Esophagus (tissue), 2 donors: ENCODE measurements at regions not wholly inside any gene's neighbourhood (a gene's known extent, or its start where the extent isn't known, plus 50 kb on each side); places are given as distances from the start of the nearest gene placed in this dataset.

ENCODE experiments used
- H3K27ac ChIP-seq, 2 donors: one replicate each; pipeline ENCODE4 v1.5.1; 2013; ENCODE audit warnings: low read depth in 2 of 2, mild to moderate bottlenecking in 2 of 2, inconsistent platforms in 1 of 2, low read length in 1 of 2, moderate library complexity in 1 of 2
- H3K27me3 ChIP-seq, 2 donors: one replicate each; pipeline ENCODE4 v1.6.1; 2013; ENCODE audit warnings: low read length in 2 of 2, control low read depth in 1 of 2, mild to moderate bottlenecking in 1 of 2; ENCODE audit not compliant: insufficient read depth in 2 of 2, control insufficient read depth in 1 of 2
- H3K36me3 ChIP-seq, 2 donors: one replicate each; pipeline ENCODE4 v1.6.1; 2013; ENCODE audit warnings: low read length in 1 of 2; ENCODE audit not compliant: control insufficient read depth in 2 of 2, insufficient read depth in 2 of 2
- H3K4me1 ChIP-seq, 2 donors: one replicate each; pipeline ENCODE4 v1.6.1; 2013; ENCODE audit warnings: low read length in 1 of 2; ENCODE audit not compliant: control insufficient read depth in 2 of 2, insufficient read depth in 2 of 2
- H3K4me3 ChIP-seq, 2 donors: one replicate each; pipeline ENCODE4 v1.5.1; 2013; ENCODE audit warnings: low read length in 2 of 2, mild to moderate bottlenecking in 2 of 2, low read depth in 1 of 2, moderate library complexity in 1 of 2
- H3K9me3 ChIP-seq, 2 donors: one replicate each; pipeline ENCODE4 v1.6.1; 2013; ENCODE audit warnings: mild to moderate bottlenecking in 2 of 2, low read depth in 1 of 2, low read length in 1 of 2, moderate library complexity in 1 of 2; ENCODE audit not compliant: control insufficient read depth in 2 of 2, insufficient read depth in 1 of 2
- WGBS, 2 donors: extraction: QIAGEN DNeasy Blood & Tissue Kit; methylation state at CpG; one replicate each; pipeline ENCODE4 v1.1.7; 2013; 5-methylcytosine and 5-hydroxymethylcytosine counted together
- donor health status: healthy with polysubstance abuse.
- donor health status: Bipolar disorder and iron deficiency.

DNA sequence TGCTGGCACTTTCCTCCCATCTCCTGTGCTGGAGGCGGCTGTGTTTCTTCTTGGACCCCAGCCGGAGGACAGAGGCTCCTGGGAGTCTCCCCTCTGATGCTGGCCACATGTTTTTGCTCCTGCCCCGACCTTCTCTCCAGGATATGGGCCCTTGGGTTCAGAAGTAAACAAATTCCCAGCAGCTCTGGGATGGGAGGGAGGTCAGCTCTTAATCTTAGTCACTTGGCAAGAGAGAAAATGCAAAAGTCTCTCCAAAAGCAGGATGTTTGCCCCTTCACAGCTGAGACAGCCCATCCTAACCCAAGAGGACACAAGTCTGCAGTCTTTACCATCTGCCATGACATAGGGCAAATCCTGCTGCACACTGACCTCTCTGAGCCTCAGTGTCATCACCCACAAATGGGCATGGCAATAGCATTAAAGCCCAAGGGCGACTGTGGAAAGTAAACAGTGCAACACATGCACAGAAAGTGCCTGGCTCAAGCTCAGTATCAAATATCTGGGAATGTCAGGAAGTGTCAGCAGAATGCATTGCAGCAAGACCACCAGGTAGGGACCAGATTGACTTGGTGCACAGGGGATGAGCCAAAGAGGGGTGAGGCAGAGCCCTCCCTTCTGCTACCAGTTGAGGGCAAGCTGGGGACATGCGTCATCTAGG, 117.0 kb upstream of the CXCL14 start:
- no peaks in the 10 kb centered on the region for H3K9me3 ChIP-seq
- H3K27ac ChIP-seq: no peak overlapping the region
- H3K27me3 ChIP-seq: no peaks in the 10 kb centered on the region
- no peaks in the 10 kb centered on the region for H3K36me3 ChIP-seq
- peaks cover 2 to 14% of the 10 kb centered on the region in 2 donors for H3K4me1 ChIP-seq
- 53 to 57% methylated on average over 5 of the region's 5 CpGs for WGBS, 2 donors
- no peak overlapping the region for H3K4me3 ChIP-seq

DNA sequence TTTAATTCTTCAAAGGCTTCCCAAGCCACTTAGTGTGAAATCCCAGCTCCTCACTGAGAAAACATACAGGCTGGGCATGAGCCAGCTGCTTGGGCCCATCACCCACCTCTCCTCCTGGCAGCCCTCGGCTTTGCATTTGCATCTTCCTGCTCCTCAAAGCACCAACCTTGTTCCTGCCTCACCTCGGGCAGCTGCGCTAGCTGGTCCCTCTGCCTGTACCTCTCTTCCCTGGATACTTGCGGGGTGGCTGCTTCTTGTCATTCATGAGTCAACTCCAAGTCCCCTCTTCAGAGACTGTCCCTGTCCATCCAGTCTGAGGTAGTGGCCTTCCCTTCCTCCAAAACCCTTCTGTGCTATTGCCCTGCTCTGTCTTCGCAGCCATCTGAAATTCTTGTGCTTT, 116.1 kb upstream of the CXCL14 start:
- no peaks in the 10 kb centered on the region for H3K36me3 ChIP-seq
- no peak overlapping the region for H3K4me3 ChIP-seq
- no peak overlapping the region for H3K27ac ChIP-seq
- WGBS, 2 donors: 72 to 76% methylated on average over 5 of the region's 5 CpGs
- H3K27me3 ChIP-seq: no peaks in the 10 kb centered on the region
- H3K4me1 ChIP-seq: peaks cover 2 to 12% of the 10 kb centered on the region in 2 donors
- no peaks in the 10 kb centered on the region for H3K9me3 ChIP-seq

DNA sequence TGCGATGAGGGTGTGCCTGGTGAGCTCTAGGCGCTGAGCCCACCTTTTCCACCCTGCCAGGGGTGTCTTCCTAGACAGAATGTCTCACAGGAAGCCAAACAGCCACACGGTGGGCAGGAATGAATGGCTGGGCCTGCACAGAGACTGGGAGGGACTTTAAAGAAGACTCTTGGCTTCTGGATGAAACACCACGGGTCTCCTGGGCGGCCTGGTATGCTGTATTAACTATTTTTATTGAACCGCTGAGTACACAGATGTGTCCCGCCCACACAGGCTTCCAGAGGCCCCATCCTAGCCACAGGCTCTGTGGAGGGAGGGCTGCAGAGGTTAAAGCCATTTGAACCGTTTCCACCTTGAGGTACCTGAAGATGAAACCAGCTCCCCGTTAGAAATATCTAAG, 115.2 kb upstream of the CXCL14 start:
- H3K27ac ChIP-seq: peak overlapping the region in 1 of 2 donors; percentile 50
- H3K4me3 ChIP-seq: no peak overlapping the region
- WGBS, 2 donors: 44 to 47% methylated on average over 9 of the region's 9 CpGs
- H3K9me3 ChIP-seq: no peaks in the 10 kb centered on the region
- H3K27me3 ChIP-seq: no peaks in the 10 kb centered on the region
- H3K36me3 ChIP-seq: no peaks in the 10 kb centered on the region
- peaks cover 2 to 12% of the 10 kb centered on the region in 2 donors for H3K4me1 ChIP-seq

DNA sequence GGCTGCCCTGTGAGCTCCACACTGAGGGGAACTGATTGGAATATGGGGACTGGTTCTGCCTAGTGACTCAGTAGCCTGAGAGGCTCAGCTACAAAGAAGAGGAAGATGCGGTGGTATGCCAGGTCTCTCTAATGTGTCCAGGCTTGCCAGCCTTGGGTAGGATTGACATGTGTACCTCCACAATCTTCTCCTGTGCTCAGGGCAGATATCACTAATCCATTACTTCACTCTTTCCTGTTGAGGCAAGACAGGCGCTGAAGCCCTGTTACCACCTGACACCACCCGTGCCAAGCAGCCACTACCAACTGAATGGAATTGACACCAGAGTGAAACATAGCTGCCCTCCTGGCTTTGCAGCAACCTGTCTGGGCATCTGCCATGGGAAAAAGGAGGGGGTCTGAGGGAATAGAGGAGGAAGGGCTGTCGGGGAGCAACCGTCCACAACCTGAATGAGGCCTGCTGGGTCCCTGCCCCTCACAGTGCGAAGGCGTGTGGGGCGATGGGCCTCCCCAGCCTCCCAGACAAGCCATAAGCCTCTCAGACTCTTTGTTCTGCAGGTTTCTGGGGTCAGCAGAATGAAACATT, 114.7 kb upstream of the CXCL14 start:
- Histone ChIP-seq H3K27ac (peak overlapping the region in 1 of 2 donors; percentile 50), H3K9me3 (no peaks in the 10 kb centered on the region), H3K4me3 (no peak overlapping the region), H3K27me3 (no peaks in the 10 kb centered on the region), H3K36me3 (no peaks in the 10 kb centered on the region), H3K4me1 (peaks cover 2 to 12% of the 10 kb centered on the region in 2 donors)
- 58 to 80% methylated on average over 8 of the region's 8 CpGs for WGBS, 2 donors

DNA sequence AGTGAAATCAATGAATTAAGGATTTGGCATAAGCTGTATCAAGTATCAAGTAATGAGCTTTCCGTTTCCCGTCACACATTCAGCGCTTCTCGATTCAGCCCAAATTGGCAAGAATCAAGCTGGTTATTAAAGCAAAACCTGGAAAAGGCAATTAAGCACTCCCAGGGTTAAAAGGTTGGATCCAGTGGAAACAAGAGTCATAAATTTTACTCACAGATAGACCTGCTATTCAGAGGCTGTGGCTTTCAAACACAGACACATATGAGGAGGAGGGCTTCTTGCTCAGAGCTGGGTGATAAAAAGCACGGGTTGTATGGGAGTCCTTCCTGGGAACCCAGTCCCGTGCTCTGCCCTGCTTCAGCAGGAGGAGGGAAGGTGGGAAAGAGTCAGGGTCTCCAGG, 112.3 kb upstream of the CXCL14 start:
- Histone ChIP-seq H3K27me3 (no peaks in the 10 kb centered on the region), H3K9me3 (no peaks in the 10 kb centered on the region), H3K4me1 (peaks cover 2 to 12% of the 10 kb centered on the region in 2 donors), H3K27ac (no peak overlapping the region), H3K36me3 (no peaks in the 10 kb centered on the region), H3K4me3 (no peak overlapping the region)
- 66 to 67% methylated on average over 6 of the region's 6 CpGs for WGBS, 2 donors

DNA sequence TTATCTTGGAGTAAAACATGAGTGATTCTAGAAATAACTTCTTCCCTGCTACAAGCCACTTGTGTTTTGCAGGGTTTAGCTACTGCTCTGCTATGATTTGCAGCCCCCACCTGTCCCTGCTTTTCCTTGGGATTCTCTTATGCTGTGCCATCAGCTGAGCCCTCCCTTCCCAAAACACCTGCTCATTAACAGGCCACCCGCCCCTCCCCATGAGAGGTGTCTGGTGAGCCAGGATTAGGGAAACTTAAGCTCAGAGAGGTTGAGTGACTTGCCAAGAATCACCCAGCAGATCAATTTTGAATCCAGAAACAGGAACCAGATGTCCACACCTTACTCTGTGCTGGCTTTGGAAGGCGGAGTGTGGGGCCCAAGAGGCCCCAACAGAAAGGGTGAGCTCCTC, 111.7 kb upstream of the CXCL14 start:
- 79 to 85% methylated on average over 2 of the region's 2 CpGs for WGBS, 2 donors
- H3K36me3 ChIP-seq: no peaks in the 10 kb centered on the region
- H3K9me3 ChIP-seq: no peaks in the 10 kb centered on the region
- H3K4me3 ChIP-seq: no peak overlapping the region
- H3K27me3 ChIP-seq: no peaks in the 10 kb centered on the region
- H3K27ac ChIP-seq: no peak overlapping the region
- peaks cover 0 to 12% of the 10 kb centered on the region in 2 donors for H3K4me1 ChIP-seq

DNA sequence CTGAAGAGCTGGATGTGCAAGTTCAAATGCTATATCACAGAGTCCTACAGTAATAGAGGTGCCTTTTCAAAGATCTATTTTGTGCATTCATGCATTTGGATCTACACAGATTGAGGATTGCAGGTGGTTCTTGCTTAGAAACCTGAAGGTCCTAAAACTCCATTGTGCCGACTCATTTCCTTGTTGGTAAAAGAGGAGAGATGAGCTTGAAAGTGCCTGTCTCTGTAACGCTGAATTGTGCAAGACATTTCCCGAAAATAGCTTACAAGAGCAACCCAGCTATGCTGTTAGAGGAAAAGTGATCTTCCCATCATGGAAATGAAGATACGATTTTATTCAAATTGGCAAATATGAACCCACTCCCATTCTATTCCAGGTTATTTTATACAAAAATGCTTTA, 110.7 kb upstream of the CXCL14 start:
- Histone ChIP-seq H3K9me3 (no peaks in the 10 kb centered on the region), H3K4me3 (no peak overlapping the region), H3K27me3 (no peaks in the 10 kb centered on the region), H3K4me1 (peaks cover 0 to 12% of the 10 kb centered on the region in 2 donors), H3K27ac (no peak overlapping the region), H3K36me3 (no peaks in the 10 kb centered on the region)
- WGBS, 2 donors: 85% methylated on average over 4 of the region's 4 CpGs

DNA sequence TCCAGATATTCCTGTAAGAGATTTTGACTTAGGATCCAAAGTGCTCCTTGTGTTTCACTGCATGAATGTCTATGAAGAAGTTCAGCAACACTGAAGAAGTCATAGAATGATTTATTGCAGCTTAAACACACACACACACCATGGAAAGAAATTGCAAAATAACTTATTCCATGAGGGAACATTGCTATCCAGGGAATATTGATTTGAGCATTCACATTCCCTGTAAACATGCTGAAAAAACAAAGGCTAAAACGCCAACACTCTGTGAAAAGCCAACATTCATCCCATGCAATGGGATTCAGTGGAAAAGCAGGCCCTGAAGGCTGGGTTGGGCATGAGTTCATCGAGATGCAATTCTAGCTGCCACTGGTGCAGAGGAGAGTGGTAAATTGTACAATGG, 109.6 kb upstream of the CXCL14 start:
- Histone ChIP-seq H3K4me1 (peaks cover 0 to 6% of the 10 kb centered on the region in 2 donors), H3K9me3 (no peaks in the 10 kb centered on the region), H3K36me3 (no peaks in the 10 kb centered on the region), H3K27ac (no peak overlapping the region), H3K4me3 (no peak overlapping the region), H3K27me3 (no peaks in the 10 kb centered on the region)
- 66 to 73% methylated on average over 2 of the region's 2 CpGs for WGBS, 2 donors

DNA sequence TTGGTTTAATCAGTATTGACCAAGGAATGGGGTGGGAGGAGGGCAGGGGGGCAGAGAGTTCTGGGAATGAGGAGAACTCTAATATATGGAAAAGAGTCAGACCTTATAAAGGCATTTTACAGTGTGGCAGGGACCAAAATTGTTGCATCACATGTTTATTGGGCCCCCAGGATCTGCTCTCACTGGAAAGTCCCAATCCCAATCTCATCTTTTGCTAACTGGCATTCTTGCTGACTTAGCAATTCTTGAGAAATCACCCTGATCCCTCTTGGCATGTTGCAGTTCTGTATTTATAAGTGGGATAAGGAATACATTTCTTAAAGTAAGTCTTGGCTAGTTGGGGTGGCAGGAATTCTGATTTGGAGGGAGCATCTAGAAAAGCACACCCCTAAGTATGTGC, 104.4 kb upstream of the CXCL14 start:
- no peak overlapping the region for H3K4me3 ChIP-seq

DNA sequence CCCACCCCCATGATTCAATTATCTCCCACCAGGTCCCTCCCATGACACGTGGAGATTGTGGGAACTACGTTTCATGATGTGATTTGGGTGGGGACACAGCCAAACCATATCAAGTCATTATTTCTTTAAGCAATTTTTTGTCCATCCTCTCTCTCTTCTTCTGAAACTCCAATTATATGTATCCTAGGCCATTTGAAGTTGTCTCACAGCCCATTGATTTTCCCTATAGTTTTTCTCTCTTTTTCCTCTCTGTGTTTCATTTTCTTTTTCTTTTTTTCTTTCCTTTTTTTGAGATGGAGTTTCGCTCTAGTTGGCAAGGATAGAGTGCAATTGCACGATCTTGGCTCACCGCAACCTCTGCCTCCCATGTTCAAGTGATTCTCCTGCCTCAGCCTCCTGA, 101.9 kb upstream of the CXCL14 start:
- H3K27me3 ChIP-seq: no peaks in the 10 kb centered on the region
- H3K9me3 ChIP-seq: peaks cover 0 to 7% of the 10 kb centered on the region in 2 donors
- H3K36me3 ChIP-seq: no peaks in the 10 kb centered on the region
- no peak overlapping the region for H3K27ac ChIP-seq
- no peak overlapping the region for H3K4me3 ChIP-seq
- peaks cover 0 to 6% of the 10 kb centered on the region in 2 donors for H3K4me1 ChIP-seq
- whole genome bisulfite sequencing, 2 donors: 89 to 92% methylated on average over 5 of the region's 5 CpGs

More for the DNA sequence above, 104.4 kb upstream of the CXCL14 start:
- H3K27me3 ChIP-seq: no peaks in the 10 kb centered on the region
- no peaks in the 10 kb centered on the region for H3K36me3 ChIP-seq
- no peak overlapping the region for H3K27ac ChIP-seq
- peaks cover 0 to 7% of the 10 kb centered on the region in 2 donors for H3K9me3 ChIP-seq
- peaks cover 0 to 6% of the 10 kb centered on the region in 2 donors for H3K4me1 ChIP-seq
